CD4-positive, alpha-beta T cell (primary cell): ENCODE measurements at regions not wholly inside any gene's neighbourhood (a gene's known extent, or its start where the extent isn't known, plus 50 kb on each side); places are given as distances from the start of the nearest gene placed in this dataset.

ENCODE experiments used
- ATAC-seq: fragments of 200-7000 bp; cut with Tn5 transposase; one replicate; pipeline ENCODE4 v1.10.0; 2022; ENCODE audit warnings: mild to moderate bottlenecking; ENCODE audit not compliant: poor library complexity
- CTCF ChIA-PET: fragments of 350-600 bp; sonication (Branson Sonifier 250); formaldehyde crosslinking; loops from one replicate; lab custom pipeline; 2021; ENCODE audit warnings: antibody characterized with exemption, inconsistent platforms; lab: Charles Lee
- POLR2A ChIA-PET: fragments of 350-600 bp; sonication (Branson Sonifier 250); formaldehyde crosslinking; loops from one replicate; lab custom pipeline; 2021; ENCODE audit warnings: antibody characterized with exemption, inconsistent platforms; lab: Charles Lee
- DNase-seq, 14 experiments: peaks; one replicate each; pipeline ENCODE4 v3.0.0-alpha.2; 2013 to 2020; ENCODE audit warnings: mixed read lengths in 2 of 14
- H3K27ac ChIP-seq, 2 donors: one replicate each; pipeline versions ENCODE4 v1.5.1 to v1.7.0; 2013; ENCODE audit warnings: low read length in 2 of 2, low read depth in 1 of 2, mild to moderate bottlenecking in 1 of 2
- H3K27me3 ChIP-seq, 2 experiments: 1 replicate in 1 of 2; 2 replicates in 1 of 2; pipeline versions ENCODE4 v1.6.1 to v1.7.0; 2013; ENCODE audit warnings: low read length in 2 of 2, control low read depth in 1 of 2, mild to moderate bottlenecking in 1 of 2, moderate library complexity in 1 of 2; ENCODE audit not compliant: insufficient read depth in 2 of 2, control insufficient read depth in 1 of 2
- H3K36me3 ChIP-seq: one replicate; pipeline ENCODE4 v1.6.1; 2013; ENCODE audit warnings: low read length, control low read depth; ENCODE audit not compliant: insufficient read depth
- H3K4me1 ChIP-seq: one replicate; pipeline ENCODE4 v1.6.1; 2013; ENCODE audit warnings: low read length, control low read depth; ENCODE audit not compliant: insufficient read depth
- H3K4me3 ChIP-seq: one replicate; pipeline ENCODE4 v1.5.1; 2013; ENCODE audit warnings: mild to moderate bottlenecking, low read length, moderate library complexity
- H3K9me3 ChIP-seq, 2 experiments: 1 replicate in 1 of 2; 2 replicates in 1 of 2; pipeline versions ENCODE4 v1.6.1 to v1.7.0; 2013; ENCODE audit warnings: low read length in 2 of 2, mild to moderate bottlenecking in 2 of 2, control low read depth in 1 of 2, moderate library complexity in 1 of 2; ENCODE audit not compliant: control insufficient read depth in 1 of 2, insufficient read depth in 1 of 2
- H3K27ac Mint-ChIP-seq: one replicate; pipeline ENCODE4 v1.8.0; 2020; ENCODE audit warnings: mixed read lengths
- H3K27me3 Mint-ChIP-seq: one replicate; pipeline ENCODE4 v1.8.0; 2021; ENCODE audit warnings: mixed read lengths
- H3K36me3 Mint-ChIP-seq: one replicate; pipeline ENCODE4 v1.8.0; 2021; ENCODE audit warnings: low read depth, mixed read lengths
- H3K4me1 Mint-ChIP-seq: one replicate; pipeline ENCODE4 v1.8.0; 2021; ENCODE audit warnings: low read depth, mixed read lengths
- H3K4me3 Mint-ChIP-seq: one replicate; pipeline ENCODE4 v1.8.0; 2020; ENCODE audit warnings: mild to moderate bottlenecking, mixed read lengths
- H3K9me3 Mint-ChIP-seq: one replicate; pipeline ENCODE4 v1.8.0; 2020; ENCODE audit warnings: mixed read lengths
- intact Hi-C, 2 experiments: fragments of 100-400 bp; cut with DNase I in 1 of 2; cut with micrococcal nuclease in 1 of 2; formaldehyde crosslinking; loops; one replicate each; pipeline versions ENCODE4 v1.15.1 to v1.9.0; 2023 to 2025; cut with DNase I, micrococcal nuclease
- TF ChIP-seq, protein P1 (sequence below): fragments of 200-600 bp; IDR thresholded peaks from one replicate; pipeline ENCODE4 v1.8.0; 2022; ENCODE audit warnings: antibody characterized with exemption, mild to moderate bottlenecking

DNA sequence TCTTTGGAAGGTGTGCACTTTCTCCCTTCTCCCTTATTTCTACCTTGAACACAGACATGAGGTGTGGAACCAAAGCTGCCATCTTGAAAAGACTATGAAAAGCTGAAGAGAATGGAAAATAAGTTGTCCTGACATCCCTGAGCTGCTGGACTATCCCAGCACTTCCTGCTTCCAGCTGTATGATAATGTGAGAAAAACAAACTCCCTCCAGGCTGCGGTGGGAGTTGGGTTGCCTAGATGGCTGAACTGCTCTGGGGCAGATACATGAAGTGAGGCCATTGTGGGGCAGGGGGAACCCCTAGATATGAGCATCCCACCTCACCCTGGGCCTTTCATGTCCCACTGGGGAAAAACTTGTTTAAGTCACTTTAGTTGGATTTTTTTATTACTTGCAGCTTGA lies 82.4 kb downstream of the BOD1 start:
- Histone ChIP-seq H3K36me3 (no peaks in the 10 kb centered on the region), H3K27ac (no peak overlapping the region), H3K9me3 (no peaks in the 10 kb centered on the region), H3K4me1 (no peaks in the 10 kb centered on the region), H3K27me3 (peaks cover 0 to 2% of the 10 kb centered on the region in 2 experiments), H3K4me3 (no peak overlapping the region)
- CTCF ChIA-PET: no interaction called here
- no peak for DNase-seq
- POLR2A ChIA-PET: no interaction called here
- H3K27me3 Mint-ChIP-seq: peaks cover 27% of the 10 kb centered on the region
- no peak for ATAC-seq
- H3K4me1 Mint-ChIP-seq: no peaks in the 10 kb centered on the region
- H3K27ac Mint-ChIP-seq: no peak overlapping the region
- no peaks in the 10 kb centered on the region for H3K36me3 Mint-ChIP-seq
- no peak overlapping the region for H3K4me3 Mint-ChIP-seq
- TF ChIP-seq, protein P1, sequence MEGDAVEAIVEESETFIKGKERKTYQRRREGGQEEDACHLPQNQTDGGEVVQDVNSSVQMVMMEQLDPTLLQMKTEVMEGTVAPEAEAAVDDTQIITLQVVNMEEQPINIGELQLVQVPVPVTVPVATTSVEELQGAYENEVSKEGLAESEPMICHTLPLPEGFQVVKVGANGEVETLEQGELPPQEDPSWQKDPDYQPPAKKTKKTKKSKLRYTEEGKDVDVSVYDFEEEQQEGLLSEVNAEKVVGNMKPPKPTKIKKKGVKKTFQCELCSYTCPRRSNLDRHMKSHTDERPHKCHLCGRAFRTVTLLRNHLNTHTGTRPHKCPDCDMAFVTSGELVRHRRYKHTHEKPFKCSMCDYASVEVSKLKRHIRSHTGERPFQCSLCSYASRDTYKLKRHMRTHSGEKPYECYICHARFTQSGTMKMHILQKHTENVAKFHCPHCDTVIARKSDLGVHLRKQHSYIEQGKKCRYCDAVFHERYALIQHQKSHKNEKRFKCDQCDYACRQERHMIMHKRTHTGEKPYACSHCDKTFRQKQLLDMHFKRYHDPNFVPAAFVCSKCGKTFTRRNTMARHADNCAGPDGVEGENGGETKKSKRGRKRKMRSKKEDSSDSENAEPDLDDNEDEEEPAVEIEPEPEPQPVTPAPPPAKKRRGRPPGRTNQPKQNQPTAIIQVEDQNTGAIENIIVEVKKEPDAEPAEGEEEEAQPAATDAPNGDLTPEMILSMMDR: no peak
- intact Hi-C loops: no loop called here
- H3K9me3 Mint-ChIP-seq: no peaks in the 10 kb centered on the region

DNA sequence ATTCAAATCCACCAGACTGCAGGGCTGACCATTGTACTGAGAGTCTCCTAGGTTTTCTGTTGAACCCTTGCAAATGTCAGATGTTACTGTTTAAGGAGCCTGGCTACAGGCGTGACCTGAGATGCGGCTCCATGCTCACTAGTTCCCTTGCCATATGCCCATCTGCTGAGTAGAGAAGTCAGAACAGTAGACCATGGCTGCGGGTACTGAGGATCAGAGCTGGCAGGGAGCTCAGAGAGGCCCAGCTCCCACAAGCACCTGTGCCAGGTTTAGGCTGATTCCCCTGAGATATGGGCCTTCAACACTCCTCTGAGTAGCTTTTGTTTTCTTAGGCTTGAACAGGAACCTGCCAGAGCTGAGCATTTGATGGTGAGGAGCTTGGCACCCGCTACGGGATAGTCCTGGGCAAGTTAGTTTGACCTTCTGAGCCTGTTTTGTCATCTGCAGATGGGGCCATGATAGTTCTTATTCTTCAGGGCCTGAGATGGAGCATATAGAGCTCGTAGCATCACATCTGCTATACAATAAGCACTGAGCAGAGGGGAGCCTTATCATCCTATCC lies 83.7 kb downstream of the BOD1 start:
- Mint-ChIP-seq H3K4me3 (no peak overlapping the region), H3K27ac (no peak overlapping the region), H3K27me3 (peaks cover 19% of the 10 kb centered on the region), H3K4me1 (no peaks in the 10 kb centered on the region), H3K36me3 (no peaks in the 10 kb centered on the region), H3K9me3 (no peaks in the 10 kb centered on the region)
- Histone ChIP-seq H3K27me3 (peaks cover 0 to 1% of the 10 kb centered on the region in 2 experiments), H3K9me3 (no peaks in the 10 kb centered on the region), H3K36me3 (no peaks in the 10 kb centered on the region), H3K4me3 (no peak overlapping the region), H3K27ac (no peak overlapping the region), H3K4me1 (no peaks in the 10 kb centered on the region)
- ATAC-seq (no peak), DNase-seq (no peak)
- ChIA-PET CTCF (no interaction called here), POLR2A (no interaction called here)
- intact Hi-C loops: no loop called here
- TF ChIP-seq, protein P1: no peak

DNA sequence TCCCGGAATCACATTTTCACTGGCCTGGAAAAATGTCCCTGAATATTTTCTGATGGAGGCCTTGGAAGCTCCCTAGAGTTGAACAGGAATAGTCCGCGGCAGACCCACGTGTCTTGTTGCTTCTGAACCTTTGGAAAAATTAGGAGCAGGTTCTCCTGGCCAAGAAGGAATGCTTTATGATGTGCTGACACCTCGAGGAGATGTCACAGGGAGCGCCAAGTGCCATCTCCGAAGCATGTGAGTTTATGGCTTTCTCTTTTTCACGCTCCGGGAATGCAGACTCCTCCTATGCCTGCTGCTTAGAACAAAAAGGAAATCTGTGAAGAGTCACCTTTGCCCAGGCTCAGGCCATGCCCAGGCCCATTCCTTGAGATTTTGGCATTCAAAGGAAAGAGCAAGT lies 84.6 kb downstream of the BOD1 start:
- H3K9me3 ChIP-seq: no peaks in the 10 kb centered on the region
- H3K9me3 Mint-ChIP-seq: no peaks in the 10 kb centered on the region
- no peak overlapping the region for H3K27ac Mint-ChIP-seq
- no peaks in the 10 kb centered on the region for H3K36me3 ChIP-seq
- H3K4me3 Mint-ChIP-seq: no peak overlapping the region
- intact Hi-C loops: no loop called here
- no peak overlapping the region for H3K27ac ChIP-seq
- no peak overlapping the region for H3K4me3 ChIP-seq
- ATAC-seq (no peak), DNase-seq (no peak)
- ChIA-PET CTCF (no interaction called here), POLR2A (no interaction called here)
- H3K27me3 Mint-ChIP-seq: peaks cover 23% of the 10 kb centered on the region
- H3K4me1 Mint-ChIP-seq: no peaks in the 10 kb centered on the region
- TF ChIP-seq, protein P1: no peak
- H3K36me3 Mint-ChIP-seq: no peaks in the 10 kb centered on the region
- H3K4me1 ChIP-seq: no peaks in the 10 kb centered on the region
- no peaks in the 10 kb centered on the region for H3K27me3 ChIP-seq
